DND-41 (cell line): ENCODE measurements at regions not wholly inside any gene's neighbourhood (a gene's known extent, or its start where the extent isn't known, plus 50 kb on each side); places are given as distances from the start of the nearest gene placed in this dataset.

Source experiments
- EZH2 ChIP-seq: IDR thresholded peaks from 3 replicates; pipeline ENCODE4 v1.6.1; 2012; ENCODE audit warnings: borderline replicate concordance, low read depth, mild to moderate bottlenecking, moderate library complexity, low read length, inconsistent platforms; ENCODE audit not compliant: severe bottlenecking
- TF ChIP-seq, protein P1 (sequence below): IDR thresholded peaks from 2 replicates; pipeline ENCODE4 v1.5.1; 2012; ENCODE audit warnings: borderline replicate concordance, low read length, moderate library complexity, mild to moderate bottlenecking; ENCODE audit not compliant: poor library complexity, severe bottlenecking; ENCODE audit errors: extremely low read depth

DNA sequence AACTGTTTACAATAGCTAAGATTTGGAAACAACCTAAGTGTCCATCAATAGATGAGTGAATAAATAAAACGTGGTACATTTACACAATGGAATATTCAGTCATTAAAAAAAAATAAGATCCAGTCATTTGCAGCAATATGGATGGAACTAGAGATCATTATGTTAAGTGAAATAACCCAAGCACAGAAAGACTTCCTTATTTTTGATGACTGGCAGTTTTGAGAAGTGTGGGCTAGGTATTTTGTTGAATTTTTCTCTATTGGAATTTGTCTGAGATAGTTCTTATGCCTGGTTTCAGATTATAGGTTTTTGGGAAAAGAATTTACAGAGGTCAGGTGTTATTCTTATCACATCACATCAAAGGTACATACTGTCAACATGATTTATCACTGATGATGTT is 293.8 kb upstream of the ARSJ start:
- TF ChIP-seq, protein P1, sequence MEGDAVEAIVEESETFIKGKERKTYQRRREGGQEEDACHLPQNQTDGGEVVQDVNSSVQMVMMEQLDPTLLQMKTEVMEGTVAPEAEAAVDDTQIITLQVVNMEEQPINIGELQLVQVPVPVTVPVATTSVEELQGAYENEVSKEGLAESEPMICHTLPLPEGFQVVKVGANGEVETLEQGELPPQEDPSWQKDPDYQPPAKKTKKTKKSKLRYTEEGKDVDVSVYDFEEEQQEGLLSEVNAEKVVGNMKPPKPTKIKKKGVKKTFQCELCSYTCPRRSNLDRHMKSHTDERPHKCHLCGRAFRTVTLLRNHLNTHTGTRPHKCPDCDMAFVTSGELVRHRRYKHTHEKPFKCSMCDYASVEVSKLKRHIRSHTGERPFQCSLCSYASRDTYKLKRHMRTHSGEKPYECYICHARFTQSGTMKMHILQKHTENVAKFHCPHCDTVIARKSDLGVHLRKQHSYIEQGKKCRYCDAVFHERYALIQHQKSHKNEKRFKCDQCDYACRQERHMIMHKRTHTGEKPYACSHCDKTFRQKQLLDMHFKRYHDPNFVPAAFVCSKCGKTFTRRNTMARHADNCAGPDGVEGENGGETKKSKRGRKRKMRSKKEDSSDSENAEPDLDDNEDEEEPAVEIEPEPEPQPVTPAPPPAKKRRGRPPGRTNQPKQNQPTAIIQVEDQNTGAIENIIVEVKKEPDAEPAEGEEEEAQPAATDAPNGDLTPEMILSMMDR, result no peak
- TF ChIP-seq EZH2, result no peak
